Fibroblast of lung (primary cell): ENCODE measurements at regions not wholly inside any gene's neighbourhood (a gene's known extent, or its start where the extent isn't known, plus 50 kb on each side); places are given as distances from the start of the nearest gene placed in this dataset.

Source experiments
- DNase-seq, 2 donors: peaks; one replicate each; pipeline versions ENCODE4 v3.0.0 to v3.0.0-alpha.2; 2010; ENCODE audit warnings: low read depth in 2 of 2
- H2AFZ ChIP-seq: 2 replicates; pipeline ENCODE4 v1.5.1; 2012; ENCODE audit warnings: low read length, control low read depth, inconsistent platforms
- H3K27ac ChIP-seq: 2 replicates; pipeline ENCODE4 v1.5.1; 2011; ENCODE audit warnings: low read length, control low read depth; ENCODE audit not compliant: insufficient read depth
- H3K27me3 ChIP-seq: 2 replicates; pipeline ENCODE4 v1.5.1; 2011; ENCODE audit warnings: mild to moderate bottlenecking, low read length; ENCODE audit not compliant: control insufficient read depth, insufficient read depth
- H3K36me3 ChIP-seq: 2 replicates; pipeline ENCODE4 v1.5.1; 2011; ENCODE audit warnings: low read length; ENCODE audit not compliant: control insufficient read depth, insufficient read depth
- H3K4me1 ChIP-seq: 2 replicates; pipeline ENCODE4 v1.5.1; 2011; ENCODE audit warnings: low read length; ENCODE audit not compliant: control insufficient read depth, insufficient read depth; ENCODE audit errors: extremely low read depth
- H3K4me2 ChIP-seq: 2 replicates; pipeline ENCODE4 v1.5.1; 2011; ENCODE audit warnings: low read length, control low read depth; ENCODE audit not compliant: insufficient read depth; ENCODE audit errors: extremely low read depth
- H3K4me3 ChIP-seq, 4 experiments: fragments of 200-600 bp in 1 of 4; sonication (generic) in 1 of 4; replicated peaks in 1 of 4; 2 replicates each; pipeline ENCODE4 v1.5.1; 2011 to 2016; ENCODE audit warnings: low read length in 4 of 4, low read depth in 3 of 4, mild to moderate bottlenecking in 3 of 4, control low read depth in 2 of 4, inconsistent platforms in 1 of 4, mixed read lengths in 1 of 4; ENCODE audit not compliant: insufficient read depth in 1 of 4; ENCODE audit errors: control extremely low read depth in 1 of 4
- H3K79me2 ChIP-seq: 2 replicates; pipeline ENCODE4 v1.5.1; 2012; ENCODE audit warnings: mild to moderate bottlenecking, low read length, inconsistent platforms; ENCODE audit not compliant: control insufficient read depth, insufficient read depth
- H3K9ac ChIP-seq: 2 replicates; pipeline ENCODE4 v1.5.1; 2011; ENCODE audit warnings: mild to moderate bottlenecking, low read length, control low read depth; ENCODE audit not compliant: insufficient read depth
- H3K9me3 ChIP-seq: 2 replicates; pipeline ENCODE4 v1.5.1; 2012; ENCODE audit warnings: low read depth, low read length; ENCODE audit not compliant: control insufficient read depth, insufficient read depth
- H4K20me1 ChIP-seq: 2 replicates; pipeline ENCODE4 v1.5.1; 2011; ENCODE audit warnings: low read length; ENCODE audit not compliant: control insufficient read depth, insufficient read depth; ENCODE audit errors: extremely low read depth
- EZH2 ChIP-seq: IDR thresholded peaks from 2 replicates; pipeline ENCODE4 v1.5.1; 2012; ENCODE audit warnings: low read length, control low read depth, mild to moderate bottlenecking; ENCODE audit errors: missing control alignments
- TF ChIP-seq, protein P1 (sequence below), 2 donors: IDR thresholded peaks in 1 of 2; conservative IDR thresholded peaks in 1 of 2; 1 replicate in 1 of 2; 2 replicates in 1 of 2; pipeline ENCODE4 v1.5.1; 2011 to 2012; ENCODE audit warnings: low read length in 2 of 2, control low read depth in 1 of 2, inconsistent platforms in 1 of 2, low read depth in 1 of 2, mild to moderate bottlenecking in 1 of 2

GRCh38 chr5:164608507-164608906 is 1103.1 kb downstream of the MAT2B start:
- H3K4me2 ChIP-seq = no peak overlapping the region
- TF ChIP-seq EZH2 = no peak
- TF ChIP-seq, protein P1, sequence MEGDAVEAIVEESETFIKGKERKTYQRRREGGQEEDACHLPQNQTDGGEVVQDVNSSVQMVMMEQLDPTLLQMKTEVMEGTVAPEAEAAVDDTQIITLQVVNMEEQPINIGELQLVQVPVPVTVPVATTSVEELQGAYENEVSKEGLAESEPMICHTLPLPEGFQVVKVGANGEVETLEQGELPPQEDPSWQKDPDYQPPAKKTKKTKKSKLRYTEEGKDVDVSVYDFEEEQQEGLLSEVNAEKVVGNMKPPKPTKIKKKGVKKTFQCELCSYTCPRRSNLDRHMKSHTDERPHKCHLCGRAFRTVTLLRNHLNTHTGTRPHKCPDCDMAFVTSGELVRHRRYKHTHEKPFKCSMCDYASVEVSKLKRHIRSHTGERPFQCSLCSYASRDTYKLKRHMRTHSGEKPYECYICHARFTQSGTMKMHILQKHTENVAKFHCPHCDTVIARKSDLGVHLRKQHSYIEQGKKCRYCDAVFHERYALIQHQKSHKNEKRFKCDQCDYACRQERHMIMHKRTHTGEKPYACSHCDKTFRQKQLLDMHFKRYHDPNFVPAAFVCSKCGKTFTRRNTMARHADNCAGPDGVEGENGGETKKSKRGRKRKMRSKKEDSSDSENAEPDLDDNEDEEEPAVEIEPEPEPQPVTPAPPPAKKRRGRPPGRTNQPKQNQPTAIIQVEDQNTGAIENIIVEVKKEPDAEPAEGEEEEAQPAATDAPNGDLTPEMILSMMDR (conservative IDR thresholded peaks at IDR 0.05 in 1 of 2, IDR thresholded peaks at IDR 0.05 in 1 of 2; ENCODE audit: low read depth in 1 of 2, low read length in 2 of 2) = no peak
- no peaks in the 10 kb centered on the region for H3K9me3 ChIP-seq
- no peaks in the 10 kb centered on the region for H3K4me1 ChIP-seq
- no peak overlapping the region for H3K9ac ChIP-seq
- no peak for DNase-seq
- no peaks in the 10 kb centered on the region for H4K20me1 ChIP-seq
- no peaks in the 10 kb centered on the region for H3K36me3 ChIP-seq
- no peaks in the 10 kb centered on the region for H3K79me2 ChIP-seq
- no peak overlapping the region for H3K27ac ChIP-seq
- H3K4me3 ChIP-seq = no peak overlapping the region
- H3K27me3 ChIP-seq = no peaks in the 10 kb centered on the region
- no peak overlapping the region for H2AFZ ChIP-seq

DNA sequence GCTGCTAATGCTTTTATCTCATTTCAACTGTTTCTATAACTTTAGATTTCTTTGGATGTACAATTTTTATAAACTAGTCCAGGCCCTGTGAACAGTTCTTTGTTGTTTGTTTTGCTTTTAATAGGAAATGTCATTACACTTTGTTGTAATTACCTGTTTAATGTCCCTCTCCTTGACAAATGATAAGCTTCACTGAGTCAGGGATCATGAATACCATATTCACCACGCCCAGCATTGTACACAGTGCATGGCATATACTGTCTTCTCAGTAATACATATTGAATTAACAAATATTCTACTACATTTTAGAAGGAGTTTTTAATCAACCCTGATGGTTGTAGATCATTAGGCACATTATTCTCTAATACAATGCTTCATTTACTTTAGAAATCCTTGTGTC is 1105.0 kb downstream of the MAT2B start:
- no peaks in the 10 kb centered on the region for H4K20me1 ChIP-seq
- H3K4me3 ChIP-seq = no peak overlapping the region
- no peaks in the 10 kb centered on the region for H3K4me1 ChIP-seq
- DNase-seq = no peak
- H3K9me3 ChIP-seq = no peaks in the 10 kb centered on the region
- no peaks in the 10 kb centered on the region for H3K36me3 ChIP-seq
- H2AFZ ChIP-seq = no peak overlapping the region
- no peak overlapping the region for H3K27ac ChIP-seq
- no peak overlapping the region for H3K9ac ChIP-seq
- no peaks in the 10 kb centered on the region for H3K27me3 ChIP-seq
- H3K4me2 ChIP-seq = no peak overlapping the region
- TF ChIP-seq EZH2 = no peak
- TF ChIP-seq, protein P1 (conservative IDR thresholded peaks at IDR 0.05 in 1 of 2, IDR thresholded peaks at IDR 0.05 in 1 of 2; ENCODE audit: low read depth in 1 of 2, low read length in 2 of 2) = no peak
- no peaks in the 10 kb centered on the region for H3K79me2 ChIP-seq

DNA sequence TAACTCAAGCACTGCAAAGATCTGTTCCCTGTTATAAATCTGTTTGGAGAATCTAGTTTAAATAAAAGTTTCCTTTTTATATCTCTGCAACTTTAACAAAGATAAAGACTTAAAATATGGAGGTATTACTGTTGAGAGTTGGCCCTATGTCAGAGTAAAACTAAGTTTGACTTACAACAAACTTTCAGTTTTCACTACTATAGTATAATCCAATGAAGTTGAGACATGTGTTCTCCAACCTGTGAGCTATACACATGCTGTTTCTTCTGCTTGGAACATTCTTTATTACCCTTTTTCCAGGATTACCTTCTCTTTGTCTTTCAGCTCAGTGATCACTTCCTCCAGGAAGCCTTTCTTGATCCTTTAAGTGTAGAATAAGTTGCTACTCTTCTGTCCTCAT is 1109.3 kb downstream of the MAT2B start:
- no peak for DNase-seq
- Histone ChIP-seq H2AFZ (no peak overlapping the region), H3K27me3 (no peaks in the 10 kb centered on the region), H3K27ac (no peak overlapping the region), H4K20me1 (no peaks in the 10 kb centered on the region), H3K79me2 (no peaks in the 10 kb centered on the region), H3K4me2 (no peak overlapping the region), H3K36me3 (no peaks in the 10 kb centered on the region), H3K9ac (no peak overlapping the region), H3K4me1 (no peaks in the 10 kb centered on the region), H3K4me3 (no peak overlapping the region), H3K9me3 (no peaks in the 10 kb centered on the region)
- TF ChIP-seq, protein P1 (conservative IDR thresholded peaks at IDR 0.05 in 1 of 2, IDR thresholded peaks at IDR 0.05 in 1 of 2; ENCODE audit: low read depth in 1 of 2, low read length in 2 of 2) = no peak
- no peak for TF ChIP-seq EZH2
